WTC11 (cell line): ENCODE measurements at regions not wholly inside any gene's neighbourhood (a gene's known extent, or its start where the extent isn't known, plus 50 kb on each side); places are given as distances from the start of the nearest gene placed in this dataset.

Experiments
- ATAC-seq: fragments of 200-7000 bp; cut with Tn5 transposase; 2 replicates; pipeline ENCODE4 v1.10.0; 2021; ENCODE audit warnings: mild to moderate bottlenecking, moderate library complexity
- CTCF ChIA-PET: fragments of 300-600 bp; sonication (Branson Sonifier 250); formaldehyde crosslinking; loops from one replicate; lab custom pipeline; 2021; ENCODE audit warnings: antibody characterized with exemption; lab: Charles Lee
- POLR2A ChIA-PET: fragments of 350-600 bp; sonication (Branson Sonifier 250); formaldehyde crosslinking; loops from one replicate; lab custom pipeline; 2021; ENCODE audit warnings: antibody characterized with exemption; lab: Charles Lee
- DNase-seq: peaks from one replicate; pipeline ENCODE4 v3.0.0; 2021; ENCODE audit warnings: low spot score
- H3K27ac Mint-ChIP-seq: 2 replicates; pipeline ENCODE4 v1.8.0; 2021; ENCODE audit warnings: mixed read lengths
- H3K27me3 Mint-ChIP-seq: 2 replicates; pipeline ENCODE4 v1.8.0; 2021; ENCODE audit warnings: low read depth, mild to moderate bottlenecking, moderate library complexity, mixed read lengths
- H3K36me3 Mint-ChIP-seq: 2 replicates; pipeline ENCODE4 v1.8.0; 2021; ENCODE audit warnings: mixed read lengths
- H3K4me1 Mint-ChIP-seq: 2 replicates; pipeline ENCODE4 v1.8.0; 2022; ENCODE audit warnings: mixed read lengths
- H3K4me3 Mint-ChIP-seq: 2 replicates; pipeline ENCODE4 v1.8.0; 2021; ENCODE audit warnings: mild to moderate bottlenecking, moderate library complexity, mixed read lengths
- H3K9me3 Mint-ChIP-seq: 2 replicates; pipeline ENCODE4 v1.8.0; 2021; ENCODE audit warnings: mixed read lengths
- ATF2 ChIP-seq: sonication (generic); formaldehyde crosslinking; IDR thresholded peaks from 2 replicates; pipeline ENCODE4 v1.8.1; 2022; ENCODE audit warnings: low read depth, missing genetic modification reagents, borderline replicate concordance
- CREB1 ChIP-seq: sonication (generic); formaldehyde crosslinking; IDR thresholded peaks from 2 replicates; pipeline ENCODE4 v1.8.0; 2023; ENCODE audit warnings: mild to moderate bottlenecking, missing genetic modification reagents
- CREM ChIP-seq: sonication (generic); formaldehyde crosslinking; IDR thresholded peaks from 2 replicates; pipeline ENCODE4 v1.8.1; 2022; ENCODE audit warnings: mild to moderate bottlenecking, missing genetic modification reagents, moderate library complexity
- FOXK1 ChIP-seq: sonication (generic); formaldehyde crosslinking; IDR thresholded peaks from 2 replicates; pipeline ENCODE4 v1.8.0; 2022; ENCODE audit warnings: mild to moderate bottlenecking, moderate library complexity, missing genetic modification reagents
- HMGXB4 ChIP-seq: sonication (generic); formaldehyde crosslinking; IDR thresholded peaks from 2 replicates; pipeline ENCODE4 v1.8.1; 2023; ENCODE audit warnings: mild to moderate bottlenecking, moderate library complexity, missing genetic modification reagents
- JUN ChIP-seq: sonication (generic); formaldehyde crosslinking; IDR thresholded peaks from 2 replicates; pipeline ENCODE4 v1.8.0; 2023; ENCODE audit warnings: mild to moderate bottlenecking, missing genetic modification reagents
- MYBL2 ChIP-seq: sonication (generic); formaldehyde crosslinking; IDR thresholded peaks from 2 replicates; pipeline ENCODE4 v1.8.1; 2023; ENCODE audit warnings: mild to moderate bottlenecking, moderate library complexity, missing genetic modification reagents
- OVOL2 ChIP-seq: fragments of 250-450 bp; sonication (Bioruptor Pico); IDR thresholded peaks from 2 replicates; pipeline ENCODE4 v1.9.0; 2021; ENCODE audit warnings: mild to moderate bottlenecking, borderline replicate concordance
- TEAD1 ChIP-seq: sonication (generic); formaldehyde crosslinking; IDR thresholded peaks from 2 replicates; pipeline ENCODE4 v1.8.0; 2022; ENCODE audit warnings: mild to moderate bottlenecking, missing genetic modification reagents
- ZBTB21 ChIP-seq: sonication (generic); formaldehyde crosslinking; IDR thresholded peaks from 2 replicates; pipeline ENCODE4 v1.8.1; 2023; ENCODE audit warnings: mild to moderate bottlenecking, missing genetic modification reagents, borderline replicate concordance
- ZBTB43 ChIP-seq: sonication (generic); formaldehyde crosslinking; IDR thresholded peaks from 2 replicates; pipeline ENCODE4 v1.8.1; 2023; ENCODE audit warnings: mild to moderate bottlenecking, missing genetic modification reagents
- ZNF263 ChIP-seq: sonication (generic); formaldehyde crosslinking; IDR thresholded peaks from 2 replicates; pipeline ENCODE4 v1.8.1; 2022; ENCODE audit warnings: low read depth, mild to moderate bottlenecking, moderate library complexity, missing genetic modification reagents
- ZNF423 ChIP-seq: fragments of 250-450 bp; sonication (Bioruptor Pico); IDR thresholded peaks from 2 replicates; pipeline ENCODE4 v2.1.2; 2022; ENCODE audit warnings: mild to moderate bottlenecking, moderate library complexity
- ZNF532 ChIP-seq: fragments of 250-450 bp; sonication (Bioruptor Pico); IDR thresholded peaks from 2 replicates; pipeline ENCODE4 v1.9.0; 2021; ENCODE audit warnings: mild to moderate bottlenecking, borderline replicate concordance
- TF ChIP-seq, protein P1 (sequence below): sonication (generic); formaldehyde crosslinking; IDR thresholded peaks from 2 replicates; pipeline ENCODE4 v1.8.1; 2023; ENCODE audit warnings: mild to moderate bottlenecking, missing genetic modification reagents
- TF ChIP-seq, protein P2 (sequence below): sonication (generic); formaldehyde crosslinking; IDR thresholded peaks from 2 replicates; pipeline ENCODE4 v1.8.0; 2022; ENCODE audit warnings: mild to moderate bottlenecking, missing genetic modification reagents
- TF ChIP-seq, protein P3 (sequence below): sonication (generic); formaldehyde crosslinking; IDR thresholded peaks from 2 replicates; pipeline ENCODE4 v1.8.0; 2023; ENCODE audit warnings: missing genetic modification reagents, mild to moderate bottlenecking, borderline replicate concordance

- no peaks in the 10 kb centered on the region for H3K27me3 Mint-ChIP-seq
- no peak for TF ChIP-seq JUN (CRISPR knock-in tag)
- no peak for TF ChIP-seq TEAD1 (CRISPR knock-in tag)
- TF ChIP-seq, protein P1, sequence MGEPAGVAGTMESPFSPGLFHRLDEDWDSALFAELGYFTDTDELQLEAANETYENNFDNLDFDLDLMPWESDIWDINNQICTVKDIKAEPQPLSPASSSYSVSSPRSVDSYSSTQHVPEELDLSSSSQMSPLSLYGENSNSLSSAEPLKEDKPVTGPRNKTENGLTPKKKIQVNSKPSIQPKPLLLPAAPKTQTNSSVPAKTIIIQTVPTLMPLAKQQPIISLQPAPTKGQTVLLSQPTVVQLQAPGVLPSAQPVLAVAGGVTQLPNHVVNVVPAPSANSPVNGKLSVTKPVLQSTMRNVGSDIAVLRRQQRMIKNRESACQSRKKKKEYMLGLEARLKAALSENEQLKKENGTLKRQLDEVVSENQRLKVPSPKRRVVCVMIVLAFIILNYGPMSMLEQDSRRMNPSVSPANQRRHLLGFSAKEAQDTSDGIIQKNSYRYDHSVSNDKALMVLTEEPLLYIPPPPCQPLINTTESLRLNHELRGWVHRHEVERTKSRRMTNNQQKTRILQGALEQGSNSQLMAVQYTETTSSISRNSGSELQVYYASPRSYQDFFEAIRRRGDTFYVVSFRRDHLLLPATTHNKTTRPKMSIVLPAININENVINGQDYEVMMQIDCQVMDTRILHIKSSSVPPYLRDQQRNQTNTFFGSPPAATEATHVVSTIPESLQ (CRISPR knock-in tag) = no peak
- TF ChIP-seq, protein P2, sequence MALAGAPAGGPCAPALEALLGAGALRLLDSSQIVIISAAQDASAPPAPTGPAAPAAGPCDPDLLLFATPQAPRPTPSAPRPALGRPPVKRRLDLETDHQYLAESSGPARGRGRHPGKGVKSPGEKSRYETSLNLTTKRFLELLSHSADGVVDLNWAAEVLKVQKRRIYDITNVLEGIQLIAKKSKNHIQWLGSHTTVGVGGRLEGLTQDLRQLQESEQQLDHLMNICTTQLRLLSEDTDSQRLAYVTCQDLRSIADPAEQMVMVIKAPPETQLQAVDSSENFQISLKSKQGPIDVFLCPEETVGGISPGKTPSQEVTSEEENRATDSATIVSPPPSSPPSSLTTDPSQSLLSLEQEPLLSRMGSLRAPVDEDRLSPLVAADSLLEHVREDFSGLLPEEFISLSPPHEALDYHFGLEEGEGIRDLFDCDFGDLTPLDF (CRISPR knock-in tag) = no peak
- TF ChIP-seq ZNF423 (CRISPR knock-in tag) = no peak
- no peak for TF ChIP-seq FOXK1
- TF ChIP-seq ATF2 (CRISPR knock-in tag) = no peak
- TF ChIP-seq CREM (CRISPR knock-in tag) = no peak
- TF ChIP-seq MYBL2 = no peak
- no peak for TF ChIP-seq OVOL2 (CRISPR knock-in tag)
- no peak for TF ChIP-seq ZBTB21 (CRISPR knock-in tag)
- TF ChIP-seq ZNF532 (CRISPR knock-in tag) = no peak
- TF ChIP-seq CREB1 (CRISPR knock-in tag) = no peak
- TF ChIP-seq, protein P3, sequence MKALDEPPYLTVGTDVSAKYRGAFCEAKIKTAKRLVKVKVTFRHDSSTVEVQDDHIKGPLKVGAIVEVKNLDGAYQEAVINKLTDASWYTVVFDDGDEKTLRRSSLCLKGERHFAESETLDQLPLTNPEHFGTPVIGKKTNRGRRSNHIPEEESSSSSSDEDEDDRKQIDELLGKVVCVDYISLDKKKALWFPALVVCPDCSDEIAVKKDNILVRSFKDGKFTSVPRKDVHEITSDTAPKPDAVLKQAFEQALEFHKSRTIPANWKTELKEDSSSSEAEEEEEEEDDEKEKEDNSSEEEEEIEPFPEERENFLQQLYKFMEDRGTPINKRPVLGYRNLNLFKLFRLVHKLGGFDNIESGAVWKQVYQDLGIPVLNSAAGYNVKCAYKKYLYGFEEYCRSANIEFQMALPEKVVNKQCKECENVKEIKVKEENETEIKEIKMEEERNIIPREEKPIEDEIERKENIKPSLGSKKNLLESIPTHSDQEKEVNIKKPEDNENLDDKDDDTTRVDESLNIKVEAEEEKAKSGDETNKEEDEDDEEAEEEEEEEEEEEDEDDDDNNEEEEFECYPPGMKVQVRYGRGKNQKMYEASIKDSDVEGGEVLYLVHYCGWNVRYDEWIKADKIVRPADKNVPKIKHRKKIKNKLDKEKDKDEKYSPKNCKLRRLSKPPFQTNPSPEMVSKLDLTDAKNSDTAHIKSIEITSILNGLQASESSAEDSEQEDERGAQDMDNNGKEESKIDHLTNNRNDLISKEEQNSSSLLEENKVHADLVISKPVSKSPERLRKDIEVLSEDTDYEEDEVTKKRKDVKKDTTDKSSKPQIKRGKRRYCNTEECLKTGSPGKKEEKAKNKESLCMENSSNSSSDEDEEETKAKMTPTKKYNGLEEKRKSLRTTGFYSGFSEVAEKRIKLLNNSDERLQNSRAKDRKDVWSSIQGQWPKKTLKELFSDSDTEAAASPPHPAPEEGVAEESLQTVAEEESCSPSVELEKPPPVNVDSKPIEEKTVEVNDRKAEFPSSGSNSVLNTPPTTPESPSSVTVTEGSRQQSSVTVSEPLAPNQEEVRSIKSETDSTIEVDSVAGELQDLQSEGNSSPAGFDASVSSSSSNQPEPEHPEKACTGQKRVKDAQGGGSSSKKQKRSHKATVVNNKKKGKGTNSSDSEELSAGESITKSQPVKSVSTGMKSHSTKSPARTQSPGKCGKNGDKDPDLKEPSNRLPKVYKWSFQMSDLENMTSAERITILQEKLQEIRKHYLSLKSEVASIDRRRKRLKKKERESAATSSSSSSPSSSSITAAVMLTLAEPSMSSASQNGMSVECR (CRISPR knock-in tag) = no peak
- TF ChIP-seq HMGXB4 (CRISPR knock-in tag) = no peak
- no peak for TF ChIP-seq ZNF263
- TF ChIP-seq ZBTB43 = no peak
- no peak for DNase-seq
- no peaks in the 10 kb centered on the region for H3K36me3 Mint-ChIP-seq
- H3K4me1 Mint-ChIP-seq = no peaks in the 10 kb centered on the region
- POLR2A ChIA-PET = no interaction called here
- H3K27ac Mint-ChIP-seq = no peak overlapping the region
- peaks cover 8% of the 10 kb centered on the region; the same call in 1 of the 2 replicates for H3K9me3 Mint-ChIP-seq
- CTCF ChIA-PET = interaction anchor here (1.2 kb wide), 1 partner anchor 308 kb away, joined by 3 read pairs; no protein-coding TSS in a partner anchor
- no peak overlapping the region for H3K4me3 Mint-ChIP-seq
- ATAC-seq = no peak
Observed at GRCh38 chr22:49324527-49325491, 502.9 kb downstream of the BRD1 start.
